ENCODE measurements at regions not wholly inside any gene's neighbourhood (a gene's known extent, or its start where the extent isn't known, plus 50 kb on each side); places are given as distances from the start of the nearest gene placed in this dataset.

- TF ChIP-seq CTCF (IDR thresholded peaks at IDR 0.05), result no peak
- TF ChIP-seq POLR2A (IDR thresholded peaks at IDR 0.05), result no peak
- Histone ChIP-seq H3K9me3 (no peaks in the 10 kb centered on the region), H3K4me1 (no peaks in the 10 kb centered on the region), H3K27me3 (no peaks in the 10 kb centered on the region), H3K36me3 (no peaks in the 10 kb centered on the region), H3K27ac (no peak overlapping the region), H3K4me3 (no peak overlapping the region)
- intact Hi-C loops (cut with DNase I; ENCODE audit: low total_unique reads), result no loop called here
- DNase-seq, result no peak
Measured at GRCh38 chr3:104768886-104769285, 597.8 kb upstream of the ALCAM start.

GRCh38 chr3:104779324-104779723, 587.4 kb upstream of the ALCAM start:
- no peak overlapping the region for H3K27ac ChIP-seq
- H3K27me3 ChIP-seq, result no peaks in the 10 kb centered on the region
- no peaks in the 10 kb centered on the region for H3K4me1 ChIP-seq
- no peaks in the 10 kb centered on the region for H3K9me3 ChIP-seq
- DNase-seq, result no peak
- intact Hi-C loops (cut with DNase I; ENCODE audit: low total_unique reads), result no loop called here
- TF ChIP-seq CTCF (IDR thresholded peaks at IDR 0.05) (no peak), POLR2A (IDR thresholded peaks at IDR 0.05) (no peak)
- no peaks in the 10 kb centered on the region for H3K36me3 ChIP-seq
- H3K4me3 ChIP-seq, result no peak overlapping the region

- no peaks in the 10 kb centered on the region for H3K9me3 ChIP-seq
- no peaks in the 10 kb centered on the region for H3K27me3 ChIP-seq
- H3K36me3 ChIP-seq, result no peaks in the 10 kb centered on the region
- H3K4me3 ChIP-seq, result no peak overlapping the region
- no peaks in the 10 kb centered on the region for H3K4me1 ChIP-seq
- TF ChIP-seq POLR2A (IDR thresholded peaks at IDR 0.05), result no peak
- TF ChIP-seq CTCF (IDR thresholded peaks at IDR 0.05), result no peak
- H3K27ac ChIP-seq, result no peak overlapping the region
- no peak for DNase-seq
- intact Hi-C loops (cut with DNase I; ENCODE audit: low total_unique reads), result no loop called here
Measured at GRCh38 chr3:104781112-104781511, 585.6 kb upstream of the ALCAM start.

GRCh38 chr3:104785947-104786346, 580.8 kb upstream of the ALCAM start:
- no peak for DNase-seq
- intact Hi-C loops (cut with DNase I; ENCODE audit: low total_unique reads), result no loop called here
- H3K4me3 ChIP-seq, result no peak overlapping the region
- H3K36me3 ChIP-seq, result no peaks in the 10 kb centered on the region
- H3K4me1 ChIP-seq, result no peaks in the 10 kb centered on the region
- H3K27me3 ChIP-seq, result no peaks in the 10 kb centered on the region
- no peaks in the 10 kb centered on the region for H3K9me3 ChIP-seq
- H3K27ac ChIP-seq, result no peak overlapping the region
- TF ChIP-seq CTCF (IDR thresholded peaks at IDR 0.05), result no peak
- TF ChIP-seq POLR2A (IDR thresholded peaks at IDR 0.05), result no peak

GRCh38 chr3:104787306-104787705, 579.4 kb upstream of the ALCAM start:
- H3K27ac ChIP-seq, result no peak overlapping the region

More at GRCh38 chr3:104787306-104787705, 579.4 kb upstream of the ALCAM start:
- no peak for DNase-seq
- Histone ChIP-seq H3K27me3 (no peaks in the 10 kb centered on the region), H3K4me1 (no peaks in the 10 kb centered on the region), H3K36me3 (no peaks in the 10 kb centered on the region), H3K9me3 (no peaks in the 10 kb centered on the region), H3K4me3 (no peak overlapping the region)
- intact Hi-C loops (cut with DNase I; ENCODE audit: low total_unique reads), result no loop called here
- TF ChIP-seq CTCF (IDR thresholded peaks at IDR 0.05), result no peak
- no peak for TF ChIP-seq POLR2A (IDR thresholded peaks at IDR 0.05)
